HG03066 (cell line): ENCODE measurements at regions not wholly inside any gene's neighbourhood (a gene's known extent, or its start where the extent isn't known, plus 50 kb on each side); places are given as distances from the start of the nearest gene placed in this dataset.

ENCODE experiments used
- ATAC-seq: cut with Tn5 transposase; IDR thresholded peaks from one replicate; pipeline ENCODE4 v1.9.1; 2021; ENCODE audit warnings: low read depth; ENCODE audit not compliant: unreplicated experiment

DNA sequence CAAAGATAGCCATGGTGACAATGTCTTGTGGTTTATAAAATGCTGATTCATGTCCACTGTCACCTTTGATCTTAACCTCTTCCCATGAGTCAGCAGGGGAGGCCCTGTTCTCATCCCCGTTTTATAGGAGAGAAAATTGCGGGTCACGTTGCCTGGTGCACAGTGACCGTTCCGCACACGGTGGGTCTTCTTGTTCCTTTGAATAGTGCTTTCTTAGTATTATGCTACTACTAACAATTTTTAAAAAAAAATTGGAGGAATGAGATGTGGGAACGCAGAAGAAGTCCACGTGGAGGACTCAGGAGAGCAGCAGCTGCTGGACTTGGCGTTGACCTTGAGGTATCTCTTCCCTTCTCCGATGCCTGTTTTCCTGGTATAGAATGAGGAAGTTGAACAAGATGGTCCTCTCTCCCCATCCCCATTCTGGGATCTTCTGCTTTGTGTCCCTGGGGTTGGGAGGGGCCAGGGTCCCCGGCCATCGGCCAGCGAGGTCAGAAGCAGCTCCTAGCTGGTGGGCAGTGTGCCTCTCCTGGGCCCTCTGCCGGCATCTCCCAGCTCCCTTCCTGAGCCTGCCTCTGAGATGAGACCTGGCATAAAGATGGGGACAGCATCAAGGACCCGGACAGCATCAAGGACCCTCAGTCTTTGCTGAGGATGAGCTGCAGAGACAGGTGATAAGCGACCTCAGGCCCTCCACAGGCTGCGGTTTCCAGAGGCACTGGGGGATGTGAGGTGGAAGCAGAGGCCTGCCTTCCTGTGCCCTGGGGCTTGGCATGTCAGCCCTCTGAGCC lies 143.9 kb downstream of the C9orf50 start:
- no peak for ATAC-seq

DNA sequence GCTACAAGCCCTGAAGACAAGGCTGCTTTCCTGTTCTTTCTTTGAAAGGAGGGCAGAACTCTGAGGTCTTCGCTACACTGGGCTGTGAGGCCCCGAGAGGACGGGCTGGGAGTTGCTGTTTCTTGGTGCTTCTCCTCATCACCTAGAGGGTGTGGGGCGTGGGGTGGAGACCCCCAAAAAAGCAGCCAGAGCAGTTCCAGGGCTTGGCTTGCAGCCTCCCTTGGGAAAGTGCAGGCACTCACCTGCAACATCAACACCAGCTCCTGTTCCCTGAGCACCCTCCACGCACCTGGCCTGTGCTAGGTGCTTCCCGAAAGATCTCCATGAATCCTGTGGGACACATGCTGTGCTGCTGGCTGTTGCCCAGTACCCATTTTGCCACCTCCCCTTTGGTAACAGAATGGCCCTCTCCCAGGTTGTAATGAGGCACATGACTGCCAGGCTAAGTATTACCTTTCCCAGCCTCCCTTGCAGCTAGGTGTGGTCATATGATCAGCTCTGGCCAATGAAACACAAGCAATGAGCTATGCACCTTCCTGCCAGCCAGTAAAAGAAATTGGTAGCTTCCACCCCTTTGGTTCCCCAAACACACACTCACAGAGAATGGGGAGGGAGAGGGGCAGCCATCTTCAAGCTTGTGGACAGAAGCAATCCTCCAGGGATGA lies 146.0 kb downstream of the C9orf50 start:
- no peak for ATAC-seq

DNA sequence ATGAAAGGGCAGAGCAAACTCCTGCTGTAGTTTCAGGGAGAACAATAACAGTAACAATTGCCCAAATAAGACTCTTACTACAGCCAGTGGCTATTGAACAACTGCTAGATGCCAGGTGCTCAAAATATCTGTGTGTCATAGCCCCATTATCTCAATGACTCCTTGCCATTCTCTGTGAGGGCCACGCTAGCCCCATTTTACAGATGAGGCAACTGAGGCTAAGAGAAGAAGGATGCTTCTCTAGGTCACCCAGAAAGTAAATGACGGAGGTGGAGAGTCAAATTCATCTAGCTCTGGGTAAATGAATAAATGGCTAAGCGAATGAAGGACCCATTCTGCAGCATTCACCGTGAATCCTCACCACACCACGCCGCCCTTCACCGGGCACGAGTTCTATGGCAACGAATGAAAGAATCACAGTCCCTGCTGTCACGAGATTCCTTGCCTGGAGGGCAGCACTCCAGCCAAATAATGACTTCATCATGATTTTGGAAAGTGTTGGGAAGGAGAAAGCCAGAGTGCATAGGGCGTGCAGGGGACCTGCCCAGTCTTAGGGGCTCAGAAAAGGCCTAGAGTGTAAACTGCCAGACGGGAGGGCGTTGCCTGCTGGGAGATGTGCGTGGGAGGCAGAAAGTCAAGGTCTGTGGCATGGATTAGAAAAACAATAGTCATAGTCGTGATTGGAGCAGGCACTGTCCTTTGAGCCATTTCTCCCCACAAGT lies 147.2 kb downstream of the C9orf50 start:
- ATAC-seq: no peak

DNA sequence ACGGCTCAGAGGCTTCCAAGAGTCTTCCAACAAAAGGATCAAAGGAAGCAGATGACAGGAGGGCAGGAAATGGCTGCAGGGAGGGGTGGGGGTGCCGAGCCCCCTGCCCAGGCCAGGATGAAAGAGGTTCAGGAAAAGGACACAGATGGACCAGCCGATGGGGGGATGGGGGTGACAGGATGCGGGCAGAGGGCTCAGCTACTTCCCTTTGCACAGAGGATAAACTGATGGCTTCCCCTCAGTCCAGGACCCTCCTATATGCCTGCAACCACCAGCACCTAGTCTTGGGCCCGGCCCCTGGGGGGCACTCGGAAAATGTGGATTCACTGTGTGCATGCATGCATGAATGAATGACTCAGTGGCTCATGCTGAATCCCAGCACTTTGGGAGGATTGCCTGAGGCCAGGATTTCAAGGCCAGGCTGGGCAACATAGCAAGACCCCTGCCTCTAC lies 148.2 kb downstream of the C9orf50 start:
- no peak for ATAC-seq

DNA sequence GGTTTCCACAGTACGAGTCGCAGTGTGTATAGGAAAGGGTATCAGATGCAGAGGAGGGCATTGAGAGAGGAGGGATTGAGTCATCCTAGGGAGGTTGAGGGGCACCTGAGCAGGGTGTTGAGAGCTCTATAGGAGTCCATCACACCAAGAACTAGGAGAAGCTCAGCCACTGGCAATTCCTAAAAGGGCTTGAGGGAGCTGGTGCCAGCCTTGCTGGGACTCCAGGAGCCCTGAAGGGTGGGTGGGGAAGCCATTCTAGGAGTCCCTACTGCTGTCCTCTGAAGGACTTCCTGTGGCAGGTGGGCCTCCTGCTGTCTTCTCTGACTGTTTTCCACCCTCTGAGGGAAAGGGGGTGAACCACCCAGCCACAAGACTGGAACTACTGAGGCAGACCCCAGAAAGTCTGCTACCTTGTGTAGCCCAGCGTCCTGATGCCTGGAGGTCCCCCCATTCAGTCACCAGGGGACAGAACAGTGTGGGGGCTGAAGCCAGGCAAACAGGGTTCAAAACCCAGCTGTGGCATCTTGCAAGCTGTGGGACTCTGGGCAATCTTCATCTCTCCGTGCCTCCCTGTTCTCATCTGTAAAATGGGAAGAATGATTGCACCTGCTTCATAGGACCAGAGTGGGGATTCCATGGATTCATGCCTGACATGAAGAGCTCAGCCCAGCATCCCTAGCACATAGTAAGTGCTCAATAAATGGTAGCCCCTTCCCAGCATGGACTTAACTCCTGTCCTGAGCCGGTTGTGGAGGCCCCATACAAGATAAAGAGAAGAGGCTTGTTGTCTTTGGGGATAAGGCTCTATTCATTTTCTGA lies 149.5 kb downstream of the C9orf50 start:
- ATAC-seq: no peak

DNA sequence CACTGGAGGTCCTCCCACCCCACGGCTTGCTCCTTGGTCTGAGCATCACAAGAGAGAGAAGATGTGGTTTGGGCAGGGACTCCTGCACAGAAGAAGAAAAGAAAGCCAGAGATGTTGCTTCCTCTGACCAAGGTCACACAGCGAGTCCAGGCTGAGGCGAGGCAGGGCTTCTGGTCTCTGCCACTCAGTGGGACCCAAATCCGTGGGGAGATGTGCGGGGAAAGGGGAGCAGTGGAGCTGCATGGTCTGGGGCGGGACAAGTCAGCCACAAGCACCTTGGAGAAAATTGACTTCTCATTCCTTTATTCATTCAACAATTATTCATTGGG lies 150.9 kb downstream of the C9orf50 start:
- ATAC-seq: no peak

DNA sequence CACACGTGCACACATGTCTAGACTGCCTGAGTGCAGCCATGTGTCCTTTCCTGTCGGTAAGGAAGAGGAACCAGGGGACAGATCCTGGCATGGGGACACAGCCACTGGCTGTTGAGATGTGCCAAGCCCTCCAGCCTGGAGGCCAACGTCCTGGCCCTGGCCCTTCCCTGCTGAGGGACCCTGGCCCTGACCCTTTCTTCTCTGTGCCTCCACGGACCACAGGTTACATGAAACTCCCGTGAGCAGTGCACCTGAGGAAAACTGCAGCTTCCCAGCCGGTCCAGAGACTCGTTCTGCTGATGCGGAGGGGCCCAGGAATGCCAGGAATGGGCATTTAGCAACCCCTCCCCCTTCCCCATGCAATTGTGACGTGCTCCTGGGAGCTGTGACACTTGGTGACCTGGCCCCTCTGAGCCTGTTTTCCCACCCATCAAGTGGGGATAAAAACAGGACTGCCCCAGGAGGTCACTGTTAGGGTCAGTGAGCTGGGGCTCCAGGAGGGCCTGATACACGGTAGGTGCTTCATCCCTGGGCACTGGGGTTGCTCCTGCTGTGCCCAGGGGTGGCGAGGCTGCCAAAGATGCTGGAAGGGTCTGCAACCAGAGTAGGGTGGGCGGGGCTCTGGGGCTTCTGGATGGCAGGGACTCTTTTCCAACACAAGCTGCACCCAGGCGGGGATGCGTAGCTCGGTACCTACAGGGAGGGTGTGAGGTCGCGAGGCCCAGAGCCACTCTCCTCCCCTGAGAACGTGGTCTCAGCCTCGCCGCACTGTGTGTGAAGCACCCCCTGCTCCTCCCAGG lies 151.5 kb downstream of the C9orf50 start:
- ATAC-seq: no peak

DNA sequence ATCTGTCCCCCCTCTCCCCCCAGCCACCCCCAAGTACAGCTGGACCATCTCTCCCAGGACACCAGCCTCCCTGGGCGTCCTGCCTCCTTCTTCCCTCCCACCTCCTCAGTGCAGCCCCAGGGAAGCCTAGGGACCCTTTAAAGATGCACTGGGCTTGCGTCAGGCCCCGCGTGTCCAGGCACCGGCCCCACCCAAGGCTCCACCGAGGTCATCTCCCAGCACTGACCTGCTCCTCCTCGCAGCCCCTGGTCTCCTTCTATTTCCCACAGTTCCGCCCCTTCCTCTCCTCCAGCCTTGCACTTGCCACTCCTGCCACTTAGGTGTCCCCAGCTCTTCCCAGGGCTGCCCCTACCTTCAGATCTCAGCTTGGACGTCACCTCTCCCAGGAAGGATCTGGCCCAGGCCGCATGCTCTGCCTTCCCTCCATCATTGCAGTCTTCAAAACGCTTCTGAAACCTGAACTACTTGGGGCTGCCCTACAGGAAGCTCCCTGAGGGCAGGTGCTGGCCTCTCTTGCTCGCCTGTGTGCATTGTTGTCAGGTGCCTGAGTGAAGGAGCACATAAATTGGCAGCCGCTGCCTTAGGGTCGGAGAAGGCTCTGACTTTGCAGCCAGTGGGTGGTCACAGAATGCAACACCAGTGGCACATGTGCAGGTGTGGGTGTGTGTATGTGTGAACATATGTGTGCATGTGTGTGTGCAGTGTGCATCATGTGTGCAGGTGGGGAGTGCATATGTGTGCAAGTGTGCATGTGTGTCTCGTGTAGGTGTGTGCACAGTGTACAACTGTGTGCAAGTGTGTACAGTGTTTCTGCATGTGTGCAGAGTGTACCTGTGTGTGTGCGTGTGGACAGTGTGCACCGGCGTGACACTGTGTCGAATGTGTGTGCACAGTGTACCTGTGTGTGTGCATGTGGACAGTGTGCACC lies 152.9 kb downstream of the C9orf50 start:
- no peak for ATAC-seq

DNA sequence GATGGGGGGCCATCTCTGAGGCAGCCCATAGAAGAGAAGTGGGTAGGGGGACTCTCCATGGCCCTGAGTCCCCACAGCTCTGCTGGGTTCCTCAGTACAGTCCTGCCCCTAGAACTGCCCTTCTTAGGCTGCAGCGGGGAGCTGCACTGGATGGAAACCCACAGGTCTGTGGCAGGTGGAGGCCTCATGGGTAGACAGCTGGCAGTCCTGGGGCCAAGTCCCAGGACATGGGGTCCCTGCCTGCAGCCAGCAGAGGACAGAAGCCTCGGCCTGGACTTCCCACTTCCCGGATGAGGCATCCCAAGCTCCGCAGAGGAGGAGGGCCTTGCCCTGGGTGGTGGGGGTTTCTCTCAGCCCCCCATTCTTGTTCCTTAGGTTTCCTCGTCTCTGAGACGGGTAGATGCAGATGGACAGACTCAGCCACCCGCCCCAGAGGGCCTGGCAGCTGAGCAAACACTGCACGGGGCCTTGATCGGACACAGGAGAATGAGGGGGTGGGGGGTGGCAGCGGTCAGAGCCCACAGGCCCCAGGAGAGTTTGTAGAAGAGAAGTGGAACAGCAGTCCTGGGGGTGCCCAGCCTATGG lies 153.8 kb downstream of the C9orf50 start:
- ATAC-seq: no peak

DNA sequence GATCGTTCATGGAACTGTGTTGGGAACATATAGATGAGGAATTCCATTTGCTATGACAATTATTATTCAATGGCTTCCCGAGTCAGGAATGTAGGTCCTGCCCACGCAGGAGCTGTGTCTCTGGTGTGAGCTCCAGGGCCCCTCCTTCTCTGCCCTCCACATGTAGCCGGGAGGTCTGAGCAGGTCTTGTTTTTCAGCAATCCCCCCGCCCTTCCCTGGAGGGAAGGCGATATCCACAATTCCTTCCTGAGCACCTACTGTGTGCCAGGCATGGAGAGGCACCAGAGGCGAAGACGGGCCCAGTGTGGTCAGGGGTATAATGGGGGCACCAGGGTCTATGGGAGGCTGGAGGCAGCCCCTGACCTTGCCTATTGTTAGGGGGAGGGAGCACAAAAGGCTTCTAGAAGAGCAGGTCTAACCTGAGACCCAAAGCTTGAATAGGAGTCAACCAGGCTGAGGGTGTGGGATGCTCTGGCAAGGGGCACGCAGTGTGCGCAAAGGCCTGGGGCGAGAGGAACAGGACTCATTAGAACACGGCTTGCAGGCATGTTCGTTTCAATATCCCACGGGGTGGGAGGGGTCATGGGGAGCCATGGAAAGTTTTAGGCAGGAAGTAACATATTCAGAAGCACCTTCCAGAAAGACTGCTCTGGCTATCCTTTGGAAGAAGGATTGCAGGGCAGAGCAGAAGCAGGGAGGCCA lies 154.9 kb downstream of the C9orf50 start:
- ATAC-seq: no peak

DNA sequence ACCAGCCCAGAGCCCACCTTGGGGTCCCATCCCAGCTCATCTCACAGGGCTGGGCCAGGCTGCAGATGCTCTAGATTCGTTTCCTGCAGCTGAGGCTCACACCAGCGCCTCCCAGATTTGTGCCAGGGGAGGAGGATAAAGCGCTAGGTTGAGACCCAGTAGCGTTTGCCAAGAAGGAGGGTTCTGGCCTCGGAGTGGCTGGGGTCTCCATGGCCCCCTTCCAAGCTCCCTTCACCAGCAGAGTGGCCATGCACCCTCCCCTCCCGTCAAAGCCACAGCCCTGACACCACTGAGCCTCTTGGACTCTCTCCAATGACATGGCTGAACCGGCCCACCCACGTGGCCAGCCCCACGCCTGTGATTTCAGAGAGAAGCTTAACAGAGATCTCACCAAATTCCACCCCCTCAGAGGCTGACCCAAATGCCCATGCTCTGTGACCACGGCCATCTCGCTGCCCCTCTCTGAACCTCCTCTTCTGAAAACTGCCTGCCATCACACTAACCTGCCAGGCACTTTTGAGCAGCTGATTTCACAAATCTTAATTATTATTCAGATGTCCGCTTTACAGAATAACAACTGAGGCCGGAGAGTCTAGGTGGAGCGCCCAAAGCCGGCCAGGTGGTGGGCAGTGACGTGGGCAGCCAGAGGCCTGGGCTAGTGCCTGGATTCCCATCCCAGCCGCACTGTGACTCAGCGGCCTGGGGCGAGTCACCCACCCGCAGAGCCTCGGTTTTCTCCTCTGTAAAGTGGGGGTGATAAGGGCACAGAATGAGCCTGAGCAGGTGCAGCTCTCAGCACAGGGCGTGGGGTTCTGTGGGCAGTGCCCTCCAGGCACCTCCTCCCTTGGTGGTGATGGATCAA lies 155.7 kb downstream of the C9orf50 start:
- ATAC-seq: no peak

DNA sequence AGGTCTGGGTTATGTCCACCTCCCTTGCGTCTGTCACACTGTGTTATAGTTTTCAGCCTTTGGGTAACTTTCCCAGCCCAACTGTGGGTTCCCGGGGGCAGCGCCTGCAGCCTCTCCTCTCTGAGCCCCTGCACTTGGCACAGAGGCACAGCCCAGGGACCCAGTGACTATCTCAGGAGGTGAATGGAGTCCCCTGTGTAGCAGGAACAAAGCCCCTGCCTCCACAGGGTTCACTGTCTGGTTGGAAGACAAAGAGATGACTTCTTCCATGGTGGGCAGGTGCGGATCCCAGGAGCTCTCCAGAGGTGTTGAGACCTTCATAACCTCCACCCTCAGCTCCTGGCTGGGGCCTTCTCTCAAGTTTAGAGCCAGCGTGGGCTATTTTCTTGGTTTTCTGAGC lies 156.9 kb downstream of the C9orf50 start:
- no peak for ATAC-seq

DNA sequence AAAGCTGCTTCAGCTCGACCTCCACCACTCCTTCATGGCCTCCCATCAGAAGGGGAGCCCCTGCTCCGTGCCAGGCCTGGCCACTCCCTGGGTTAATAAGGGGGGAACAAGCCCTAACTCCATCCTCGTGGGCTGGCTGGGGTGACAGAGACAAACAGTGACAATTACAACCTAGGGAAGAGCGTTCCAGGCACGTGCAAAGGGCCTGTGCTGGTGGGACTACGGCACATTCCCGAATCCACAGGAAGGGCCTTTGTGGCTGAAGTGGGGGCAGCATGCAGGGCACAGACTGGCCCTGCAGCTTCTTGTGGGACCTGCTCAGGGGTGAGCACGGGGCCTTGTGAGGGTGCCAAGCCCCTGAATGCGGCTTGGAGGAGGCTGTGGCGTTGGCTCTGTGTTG lies 157.4 kb downstream of the C9orf50 start:
- no peak for ATAC-seq

DNA sequence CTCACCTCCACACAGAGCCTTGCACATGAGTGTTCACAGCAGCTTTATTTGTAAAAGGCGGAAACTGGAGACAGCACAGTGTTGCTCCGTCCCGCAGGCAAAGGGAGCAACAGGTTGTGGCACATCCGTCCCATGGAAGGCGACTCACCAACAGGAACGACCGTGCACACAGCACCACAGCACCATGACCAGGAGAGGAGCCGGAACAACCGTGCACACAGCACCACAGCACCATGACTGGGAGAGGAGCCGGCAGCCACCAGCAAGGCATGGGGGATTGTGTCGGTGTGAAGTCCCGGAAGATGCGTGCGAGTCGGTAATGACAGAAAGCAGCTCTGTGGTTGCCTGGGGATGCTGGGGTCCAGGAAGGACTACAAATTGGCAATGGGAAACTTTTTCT lies 158.5 kb downstream of the C9orf50 start:
- no peak for ATAC-seq

DNA sequence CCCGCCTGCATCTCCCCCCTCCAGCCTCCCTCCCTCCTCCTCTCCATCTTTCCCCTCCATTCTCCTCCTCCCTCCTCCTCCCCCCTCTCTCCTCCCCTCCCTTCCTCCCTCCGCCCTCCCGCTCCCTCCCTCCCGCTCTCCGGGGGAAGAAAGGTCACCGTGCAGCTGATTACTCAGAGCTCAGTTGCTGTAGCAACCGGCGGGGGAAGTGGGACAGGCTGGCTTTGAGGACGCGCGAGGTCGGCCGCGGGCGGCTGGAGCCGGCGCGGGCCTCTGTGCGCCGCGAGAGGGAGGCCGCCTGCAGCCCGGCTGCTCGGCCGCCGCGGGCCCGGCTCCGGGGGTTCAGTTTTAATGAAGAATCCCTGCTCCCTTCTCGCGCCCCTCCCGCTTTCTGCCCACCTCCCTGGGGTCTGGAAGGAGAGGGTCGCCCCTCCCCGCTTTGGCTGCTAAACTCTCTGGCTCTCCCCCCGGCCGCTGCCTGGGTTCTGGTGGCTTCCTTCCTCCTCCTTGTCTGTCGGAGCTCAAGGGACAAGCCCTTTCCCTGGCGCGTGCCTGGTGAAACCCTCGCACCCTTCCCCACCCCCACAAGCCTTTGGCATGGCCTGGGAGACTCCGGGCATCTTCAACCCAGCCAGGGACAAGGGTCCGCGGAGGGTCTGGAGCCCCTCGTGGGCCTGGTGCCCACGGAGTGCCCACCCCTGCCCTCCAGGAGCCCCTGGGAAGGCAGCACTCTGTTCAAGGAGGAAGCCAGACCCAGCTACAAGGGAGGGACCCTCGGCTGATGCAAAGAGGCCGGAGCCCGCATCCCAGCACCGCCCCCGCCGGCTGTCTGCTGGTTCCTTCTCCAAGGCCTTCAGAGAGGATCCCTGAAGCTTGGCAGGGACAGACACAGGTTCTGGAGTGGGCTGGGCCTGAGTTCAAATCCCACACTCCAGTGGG lies 160.3 kb downstream of the C9orf50 start:
- peak; percentile 70 for ATAC-seq
